ENCODE measurements at regions not wholly inside any gene's neighbourhood (a gene's known extent, or its start where the extent isn't known, plus 50 kb on each side); places are given as distances from the start of the nearest gene placed in this dataset.

- no peak for TF ChIP-seq EZH2 (IDR thresholded peaks at IDR 0.05; ENCODE audit: low read depth, low read length, severe bottlenecking)
- no peak for TF ChIP-seq RAD21 (IDR thresholded peaks at IDR 0.05 in 1 of 2, conservative IDR thresholded peaks at IDR 0.05 in 1 of 2; ENCODE audit: low read depth in 2 of 2, low read length in 2 of 2)
- TF ChIP-seq CHD2 (IDR thresholded peaks at IDR 0.05; ENCODE audit: low read length): no peak
- no peak for TF ChIP-seq CTCF (IDR thresholded peaks at IDR 0.05; ENCODE audit: control extremely low read depth in 1 of 3, insufficient read depth in 1 of 3, low read depth in 1 of 3, low read length in 3 of 3)
- TF ChIP-seq BCL11A (IDR thresholded peaks at IDR 0.05; ENCODE audit: low read depth in 2 of 2, low read length in 2 of 2): no peak
Measured at GRCh38 chr3:157916672-157917071, 189.5 kb downstream of the SHOX2 start.
